AG04449 (cell line): ENCODE measurements at regions not wholly inside any gene's neighbourhood (a gene's known extent, or its start where the extent isn't known, plus 50 kb on each side); places are given as distances from the start of the nearest gene placed in this dataset.

ENCODE experiments used
- CTCF ChIA-PET: fragments of 350-600 bp; formaldehyde crosslinking; extraction: SDS; loops from one replicate; lab custom pipeline; 2021; ENCODE audit warnings: antibody characterized with exemption; lab: Yijun Ruan, JAX
- POLR2A ChIA-PET: fragments of 400-600, 350-600 bp; formaldehyde crosslinking; extraction: SDS; loops from one replicate; lab custom pipeline; 2020; ENCODE audit warnings: antibody characterized with exemption, inconsistent platforms; lab: Yijun Ruan, JAX
- DNase-seq: peaks from one replicate; pipeline ENCODE4 v3.0.0-alpha.2; 2010; ENCODE audit warnings: low read depth, low spot score
- H3K4me3 ChIP-seq: 2 replicates; pipeline ENCODE4 v1.5.1; 2011; ENCODE audit warnings: low read depth, mild to moderate bottlenecking, control low read depth, low read length
- TF ChIP-seq, protein P1 (sequence below): IDR thresholded peaks from one replicate; pipeline ENCODE4 v1.5.1; 2011; ENCODE audit warnings: mild to moderate bottlenecking, moderate library complexity, low read length, control low read depth, inconsistent platforms; ENCODE audit not compliant: insufficient read depth; ENCODE audit errors: missing control alignments

DNA sequence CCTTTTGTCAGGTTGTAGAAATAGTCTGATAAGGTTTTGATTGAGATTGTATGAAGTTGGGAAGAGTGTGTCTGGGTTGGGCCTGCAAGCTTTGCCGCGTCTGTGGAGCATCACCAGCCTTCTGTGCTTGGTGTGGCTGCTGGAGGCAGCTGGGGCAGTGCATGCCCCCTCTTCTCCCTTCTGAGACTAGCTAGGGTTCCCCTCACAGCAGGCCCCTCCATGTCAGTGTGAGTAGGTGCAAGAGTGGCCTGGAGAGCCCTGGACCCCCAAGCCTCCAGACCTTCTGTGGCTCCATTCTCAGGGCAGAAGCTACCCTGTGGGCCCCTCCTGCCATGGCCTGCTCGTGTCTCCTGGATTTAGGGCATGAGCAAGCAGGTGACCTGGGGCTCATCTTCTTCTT is 914.2 kb downstream of the TBC1D22A start:
- POLR2A ChIA-PET, result no interaction called here
- DNase-seq, result no peak
- no peak overlapping the region for H3K4me3 ChIP-seq
- CTCF ChIA-PET, result no interaction called here
- TF ChIP-seq, protein P1, sequence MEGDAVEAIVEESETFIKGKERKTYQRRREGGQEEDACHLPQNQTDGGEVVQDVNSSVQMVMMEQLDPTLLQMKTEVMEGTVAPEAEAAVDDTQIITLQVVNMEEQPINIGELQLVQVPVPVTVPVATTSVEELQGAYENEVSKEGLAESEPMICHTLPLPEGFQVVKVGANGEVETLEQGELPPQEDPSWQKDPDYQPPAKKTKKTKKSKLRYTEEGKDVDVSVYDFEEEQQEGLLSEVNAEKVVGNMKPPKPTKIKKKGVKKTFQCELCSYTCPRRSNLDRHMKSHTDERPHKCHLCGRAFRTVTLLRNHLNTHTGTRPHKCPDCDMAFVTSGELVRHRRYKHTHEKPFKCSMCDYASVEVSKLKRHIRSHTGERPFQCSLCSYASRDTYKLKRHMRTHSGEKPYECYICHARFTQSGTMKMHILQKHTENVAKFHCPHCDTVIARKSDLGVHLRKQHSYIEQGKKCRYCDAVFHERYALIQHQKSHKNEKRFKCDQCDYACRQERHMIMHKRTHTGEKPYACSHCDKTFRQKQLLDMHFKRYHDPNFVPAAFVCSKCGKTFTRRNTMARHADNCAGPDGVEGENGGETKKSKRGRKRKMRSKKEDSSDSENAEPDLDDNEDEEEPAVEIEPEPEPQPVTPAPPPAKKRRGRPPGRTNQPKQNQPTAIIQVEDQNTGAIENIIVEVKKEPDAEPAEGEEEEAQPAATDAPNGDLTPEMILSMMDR, result no peak

DNA sequence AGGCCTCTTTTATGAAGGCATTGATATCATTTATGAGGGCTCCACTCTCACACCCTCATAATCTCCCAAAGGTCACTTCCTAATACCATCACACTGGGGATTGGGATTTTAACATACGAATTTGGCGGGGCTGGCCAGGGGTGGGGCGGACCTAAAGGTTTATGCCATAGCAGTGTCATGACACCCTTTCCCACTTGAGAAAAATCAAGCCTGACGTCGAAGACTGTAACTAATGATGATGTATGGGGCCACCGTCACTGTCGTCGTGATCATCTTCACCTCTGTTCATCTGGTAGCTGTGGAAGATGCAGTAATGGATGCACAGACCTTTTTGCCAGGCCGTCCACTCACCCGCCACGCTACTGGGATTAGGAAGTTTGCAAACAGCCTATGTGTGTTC is 912.1 kb downstream of the TBC1D22A start:
- no peak for DNase-seq
- ChIA-PET CTCF (no interaction called here), POLR2A (no interaction called here)
- no peak overlapping the region for H3K4me3 ChIP-seq
- TF ChIP-seq, protein P1, result no peak

DNA sequence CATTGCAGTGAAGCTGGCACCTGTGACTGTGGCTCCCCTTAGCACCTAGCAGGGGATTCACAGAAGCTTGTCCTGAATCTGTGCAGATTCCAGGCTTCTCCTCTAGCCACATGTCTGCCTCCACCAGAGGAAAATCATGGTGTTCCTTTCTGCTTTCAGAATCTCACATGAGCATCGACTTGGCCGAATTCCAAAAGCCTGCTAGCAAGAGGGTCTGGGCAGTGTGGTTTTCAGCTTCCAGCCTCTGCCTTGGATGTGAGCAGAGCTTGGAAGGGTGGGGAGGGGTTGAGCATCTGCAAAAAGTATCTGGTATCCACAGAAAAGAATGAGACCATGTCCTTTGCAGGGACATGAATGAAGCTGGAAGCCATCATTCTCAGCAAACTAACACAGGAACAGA is 911.1 kb downstream of the TBC1D22A start:
- DNase-seq, result no peak
- TF ChIP-seq, protein P1, result no peak
- POLR2A ChIA-PET, result no interaction called here
- no peak overlapping the region for H3K4me3 ChIP-seq
- CTCF ChIA-PET, result no interaction called here

- CTCF ChIA-PET, result no interaction called here
- TF ChIP-seq, protein P1, result no peak
- H3K4me3 ChIP-seq, result no peak overlapping the region
- POLR2A ChIA-PET, result no interaction called here
- no peak for DNase-seq
Observed at GRCh38 chr22:47672526-47672925, 910.1 kb downstream of the TBC1D22A start.

DNA sequence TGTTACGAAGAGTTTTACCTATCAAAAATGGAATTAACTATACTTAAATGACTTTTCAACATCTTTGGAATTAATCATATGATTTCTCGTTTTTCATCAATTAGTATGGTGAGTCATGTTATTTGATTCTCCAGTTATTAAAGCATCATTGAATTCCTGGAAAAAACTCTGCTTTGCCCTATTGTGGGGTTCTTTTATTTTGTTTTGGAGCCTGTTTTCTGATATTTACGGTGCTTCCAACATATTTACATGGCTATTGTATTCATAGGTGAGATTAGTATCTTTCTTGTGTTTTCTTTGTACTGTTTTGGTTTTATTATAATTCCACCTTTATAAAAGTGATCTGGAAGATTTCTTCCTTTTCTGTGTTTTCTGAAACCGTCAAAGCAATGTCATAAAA is 902.7 kb downstream of the TBC1D22A start:
- no peak overlapping the region for H3K4me3 ChIP-seq
- ChIA-PET CTCF (no interaction called here), POLR2A (no interaction called here)
- no peak for DNase-seq
- TF ChIP-seq, protein P1, result no peak

DNA sequence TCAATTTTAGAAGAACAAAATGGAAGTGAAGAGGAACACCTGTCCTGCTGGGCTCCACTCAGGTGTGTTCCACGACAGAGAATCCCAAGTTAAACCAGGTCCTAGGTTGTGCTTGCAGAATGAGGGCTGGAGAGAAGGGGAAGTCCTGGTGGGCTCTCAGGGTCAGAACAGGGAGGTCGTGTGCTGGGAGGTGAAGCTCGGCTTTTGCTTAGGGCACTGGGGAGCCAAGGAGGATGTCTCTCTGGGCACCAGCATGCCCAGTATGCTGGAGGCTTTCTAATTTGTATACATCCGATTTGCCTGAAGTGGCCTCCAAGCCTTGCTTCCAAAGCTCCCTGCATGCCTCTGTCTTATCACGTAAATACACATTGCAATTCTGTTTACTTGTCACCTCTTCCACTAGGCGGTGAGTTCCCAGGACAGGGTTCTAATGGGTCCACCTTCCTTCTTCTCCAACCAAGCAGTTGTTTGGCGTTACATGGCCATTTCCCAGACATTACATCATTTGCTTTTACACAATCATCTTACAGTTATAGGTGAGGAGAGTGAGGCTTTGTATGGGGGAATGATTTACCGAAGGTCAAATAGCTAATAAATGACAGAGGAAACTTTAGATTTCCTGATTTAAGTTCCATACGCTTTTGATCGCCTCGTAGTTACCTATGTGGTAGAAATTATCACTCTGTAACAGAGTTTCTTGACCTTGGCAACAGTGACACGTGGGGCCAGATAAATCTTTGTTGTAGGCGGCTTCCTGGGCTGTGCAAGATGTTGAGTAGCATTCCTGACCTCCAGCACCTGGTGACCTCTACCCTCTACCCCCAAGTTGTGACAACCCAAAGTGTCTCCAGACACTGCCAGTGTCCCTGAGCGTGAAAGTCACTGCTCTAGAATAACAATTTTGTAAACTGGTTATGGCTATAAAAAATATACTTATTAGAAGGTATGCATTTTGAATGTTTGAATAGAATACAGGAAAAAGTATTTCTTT is 901.5 kb downstream of the TBC1D22A start:
- ChIA-PET CTCF (no interaction called here), POLR2A (no interaction called here)
- H3K4me3 ChIP-seq, result no peak overlapping the region
- DNase-seq, result no peak
- TF ChIP-seq, protein P1, result no peak
